Sigmoid colon (tissue), 6 donors: ENCODE measurements at regions not wholly inside any gene's neighbourhood (a gene's known extent, or its start where the extent isn't known, plus 50 kb on each side); places are given as distances from the start of the nearest gene placed in this dataset.

ENCODE experiments used
- DNase-seq: peaks from one replicate; pipeline ENCODE4 v3.0.0-alpha.2; 2019
- H3K27ac ChIP-seq, 4 donors: fragments of 200-600 bp; sonication (generic); one replicate each; pipeline ENCODE4 v1.5.1; 2016 to 2019; ENCODE audit warnings: mild to moderate bottlenecking in 1 of 4
- H3K27me3 ChIP-seq, 3 donors: fragments of 200-600 bp; sonication (generic); one replicate each; pipeline ENCODE4 v1.5.1; 2019; ENCODE audit warnings: mild to moderate bottlenecking in 1 of 3
- H3K36me3 ChIP-seq, 4 donors: fragments of 200-600 bp; sonication (generic); one replicate each; pipeline ENCODE4 v1.5.1; 2016 to 2019
- H3K4me1 ChIP-seq, 4 donors: fragments of 200-600 bp; sonication (generic); one replicate each; pipeline ENCODE4 v1.5.1; 2017 to 2019
- H3K4me3 ChIP-seq, 4 donors: fragments of 200-600 bp; sonication (generic); one replicate each; pipeline ENCODE4 v1.5.1; 2017 to 2019; ENCODE audit warnings: mild to moderate bottlenecking in 2 of 4, moderate library complexity in 1 of 4
- H3K9me3 ChIP-seq, 4 donors: fragments of 200-600 bp in 3 of 4; sonication (generic) in 3 of 4; one replicate each; pipeline versions ENCODE4 v1.5.1 to v1.6.1; 2013 to 2019
- EP300 ChIP-seq, 4 donors: sonication (generic); formaldehyde crosslinking; IDR thresholded peaks; one replicate each; pipeline ENCODE4 v1.6.1; 2017; ENCODE audit warnings: antibody characterized with exemption in 4 of 4
- POLR2A ChIP-seq, 2 donors: fragments of 450-650 bp; IDR thresholded peaks; one replicate each; pipeline ENCODE4 v1.6.1; 2016; ENCODE audit warnings: antibody characterized with exemption in 2 of 2, mild to moderate bottlenecking in 2 of 2, moderate library complexity in 2 of 2
- POLR2AphosphoS5 ChIP-seq, 4 donors: sonication (generic); formaldehyde crosslinking; IDR thresholded peaks; one replicate each; pipeline ENCODE4 v1.6.1; 2017; ENCODE audit warnings: antibody characterized with exemption in 4 of 4
- WGBS, 2 donors: extraction: QIAGEN DNeasy Blood & Tissue Kit; methylation state at CpG; one replicate each; pipeline ENCODE4 v1.1.7; 2013; 5-methylcytosine and 5-hydroxymethylcytosine counted together
- intact Hi-C: fragments of 100-400 bp; cut with DNase I; formaldehyde crosslinking; loops from one replicate; pipeline ENCODE4 v1.15.1; 2023
- TF ChIP-seq, protein P1 (sequence below), 4 experiments: fragments of 450-650 bp in 3 of 4; fragments of 200-600 bp in 1 of 4; IDR thresholded peaks; one replicate each; pipeline ENCODE4 v1.5.1; 2016 to 2019; ENCODE audit warnings: antibody characterized with exemption in 4 of 4, mild to moderate bottlenecking in 3 of 4, moderate library complexity in 2 of 4
- donor health status: healthy with polysubstance abuse.
- donor health status: healthy.

DNA sequence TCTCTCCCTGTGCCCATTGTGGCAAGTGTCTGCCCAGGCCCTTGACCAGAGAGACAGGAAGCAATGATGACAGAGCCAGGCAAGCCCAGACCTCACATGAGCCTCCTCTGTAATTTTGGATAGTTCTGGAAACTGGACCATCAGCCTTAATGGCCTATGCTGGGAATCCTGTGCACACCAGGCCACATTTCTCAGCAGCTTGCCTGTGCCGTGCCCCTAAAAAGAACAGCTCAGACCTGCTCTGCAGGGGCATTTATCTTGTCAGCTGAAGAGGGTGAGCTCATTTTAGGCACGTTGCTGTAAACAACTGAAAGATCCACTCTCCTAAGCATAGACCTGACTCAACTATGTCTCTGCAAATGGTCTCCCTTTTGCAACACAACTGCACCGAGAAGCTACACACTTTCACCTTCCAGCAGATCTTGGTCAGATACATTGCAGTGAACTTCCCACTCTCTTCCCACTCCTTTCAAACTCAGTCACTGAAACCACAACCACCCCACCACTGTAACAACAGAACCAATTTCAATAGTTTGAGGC lies 53.5 kb upstream of the BACH1 start:
- 52 to 62% methylated on average over 3 of the region's 3 CpGs for WGBS, 2 donors

GRCh38 chr21:29245863-29246262 lies 52.9 kb upstream of the BACH1 start:
- intact Hi-C loops, result no loop called here
- Histone ChIP-seq H3K27ac (peak overlapping the region in 1 of 4 donors; percentile 61), H3K27me3 (no peaks in the 10 kb centered on the region), H3K4me3 (no peak overlapping the region), H3K36me3 (no peaks in the 10 kb centered on the region), H3K9me3 (no peaks in the 10 kb centered on the region), H3K4me1 (peaks cover 0 to 30% (median 17%) of the 10 kb centered on the region in 4 donors)
- no peak for DNase-seq
- no peak for TF ChIP-seq POLR2AphosphoS5 (IDR thresholded peaks at IDR 0.05)
- no peak for TF ChIP-seq EP300 (IDR thresholded peaks at IDR 0.05)
- no peak for TF ChIP-seq POLR2A (IDR thresholded peaks at IDR 0.05)
- TF ChIP-seq, protein P1, sequence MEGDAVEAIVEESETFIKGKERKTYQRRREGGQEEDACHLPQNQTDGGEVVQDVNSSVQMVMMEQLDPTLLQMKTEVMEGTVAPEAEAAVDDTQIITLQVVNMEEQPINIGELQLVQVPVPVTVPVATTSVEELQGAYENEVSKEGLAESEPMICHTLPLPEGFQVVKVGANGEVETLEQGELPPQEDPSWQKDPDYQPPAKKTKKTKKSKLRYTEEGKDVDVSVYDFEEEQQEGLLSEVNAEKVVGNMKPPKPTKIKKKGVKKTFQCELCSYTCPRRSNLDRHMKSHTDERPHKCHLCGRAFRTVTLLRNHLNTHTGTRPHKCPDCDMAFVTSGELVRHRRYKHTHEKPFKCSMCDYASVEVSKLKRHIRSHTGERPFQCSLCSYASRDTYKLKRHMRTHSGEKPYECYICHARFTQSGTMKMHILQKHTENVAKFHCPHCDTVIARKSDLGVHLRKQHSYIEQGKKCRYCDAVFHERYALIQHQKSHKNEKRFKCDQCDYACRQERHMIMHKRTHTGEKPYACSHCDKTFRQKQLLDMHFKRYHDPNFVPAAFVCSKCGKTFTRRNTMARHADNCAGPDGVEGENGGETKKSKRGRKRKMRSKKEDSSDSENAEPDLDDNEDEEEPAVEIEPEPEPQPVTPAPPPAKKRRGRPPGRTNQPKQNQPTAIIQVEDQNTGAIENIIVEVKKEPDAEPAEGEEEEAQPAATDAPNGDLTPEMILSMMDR (IDR thresholded peaks at IDR 0.05), result no peak

More for the DNA sequence above, 53.5 kb upstream of the BACH1 start:
- intact Hi-C loops, result no loop called here
- TF ChIP-seq POLR2AphosphoS5 (IDR thresholded peaks at IDR 0.05), result peak in 1 of 4 donors; percentile 15
- no peak for TF ChIP-seq POLR2A (IDR thresholded peaks at IDR 0.05)
- peak in 1 of 4 donors; percentile 11 for TF ChIP-seq EP300 (IDR thresholded peaks at IDR 0.05)
- no peaks in the 10 kb centered on the region for H3K27me3 ChIP-seq
- H3K4me1 ChIP-seq, result peaks cover 0 to 30% (median 17%) of the 10 kb centered on the region in 4 donors
- H3K9me3 ChIP-seq, result no peaks in the 10 kb centered on the region
- no peaks in the 10 kb centered on the region for H3K36me3 ChIP-seq
- no peak overlapping the region for H3K4me3 ChIP-seq
- H3K27ac ChIP-seq, result peak overlapping the region in 3 of 4 donors; percentile 37 to 67 (median 61)
- DNase-seq, result no peak

GRCh38 chr21:29246614-29247013 lies 52.1 kb upstream of the BACH1 start:
- intact Hi-C loops, result no loop called here
- TF ChIP-seq POLR2A (IDR thresholded peaks at IDR 0.05) (no peak), EP300 (IDR thresholded peaks at IDR 0.05) (no peak), POLR2AphosphoS5 (IDR thresholded peaks at IDR 0.05) (no peak)
- TF ChIP-seq, protein P1 (IDR thresholded peaks at IDR 0.05), result no peak
- DNase-seq, result no peak
- no peak overlapping the region for H3K4me3 ChIP-seq
- no peaks in the 10 kb centered on the region for H3K36me3 ChIP-seq
- H3K27me3 ChIP-seq, result no peaks in the 10 kb centered on the region
- no peak overlapping the region for H3K27ac ChIP-seq
- WGBS, 2 donors, result 89 to 93% methylated on average over 2 of the region's 2 CpGs
- H3K4me1 ChIP-seq, result peaks cover 0 to 29% (median 16%) of the 10 kb centered on the region in 4 donors
- H3K9me3 ChIP-seq, result no peaks in the 10 kb centered on the region

DNA sequence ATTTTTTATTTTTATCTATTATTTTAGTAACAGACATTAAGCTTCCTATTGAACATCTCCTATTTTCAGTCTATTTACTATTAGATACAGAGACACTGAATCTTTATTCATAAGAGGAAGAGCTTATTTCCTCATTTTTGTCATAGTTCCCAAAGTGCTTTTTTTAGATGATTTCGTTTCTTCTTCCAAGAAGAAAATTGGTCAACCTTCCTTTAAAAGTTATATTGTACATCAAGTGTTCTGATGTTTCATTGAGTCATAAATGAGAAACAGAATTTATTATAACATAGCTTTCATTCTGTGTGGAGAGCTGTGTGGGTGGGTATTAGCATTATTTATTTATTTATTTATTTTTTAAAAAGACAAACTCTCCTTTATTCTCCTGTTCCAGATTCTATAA lies 50.6 kb upstream of the BACH1 start:
- DNase-seq, result no peak
- no peaks in the 10 kb centered on the region for H3K36me3 ChIP-seq
- no peaks in the 10 kb centered on the region for H3K27me3 ChIP-seq
- TF ChIP-seq, protein P1 (IDR thresholded peaks at IDR 0.05), result no peak
- TF ChIP-seq POLR2AphosphoS5 (IDR thresholded peaks at IDR 0.05) (no peak), POLR2A (IDR thresholded peaks at IDR 0.05) (no peak), EP300 (IDR thresholded peaks at IDR 0.05) (no peak)
- no peak overlapping the region for H3K27ac ChIP-seq
- H3K4me3 ChIP-seq, result no peak overlapping the region
- peaks cover 0 to 16% (median 12%) of the 10 kb centered on the region in 4 donors for H3K4me1 ChIP-seq
- intact Hi-C loops, result no loop called here
- 36 to 69% methylated on average over 1 of the region's 1 CpG for WGBS, 2 donors
- H3K9me3 ChIP-seq, result no peaks in the 10 kb centered on the region
